Breast epithelium (tissue), 3 donors: ENCODE measurements at regions not wholly inside any gene's neighbourhood (a gene's known extent, or its start where the extent isn't known, plus 50 kb on each side); places are given as distances from the start of the nearest gene placed in this dataset.

ENCODE experiments used
- POLR2A ChIP-seq: fragments of 450-650 bp; IDR thresholded peaks from one replicate; pipeline ENCODE4 v1.6.1; 2016; ENCODE audit warnings: antibody characterized with exemption, mild to moderate bottlenecking, moderate library complexity
- TF ChIP-seq, protein P1 (sequence below), 3 donors: fragments of 450-650 bp; IDR thresholded peaks; one replicate each; pipeline ENCODE4 v1.5.1; 2016 to 2017; ENCODE audit warnings: antibody characterized with exemption in 3 of 3, mild to moderate bottlenecking in 3 of 3, moderate library complexity in 3 of 3

DNA sequence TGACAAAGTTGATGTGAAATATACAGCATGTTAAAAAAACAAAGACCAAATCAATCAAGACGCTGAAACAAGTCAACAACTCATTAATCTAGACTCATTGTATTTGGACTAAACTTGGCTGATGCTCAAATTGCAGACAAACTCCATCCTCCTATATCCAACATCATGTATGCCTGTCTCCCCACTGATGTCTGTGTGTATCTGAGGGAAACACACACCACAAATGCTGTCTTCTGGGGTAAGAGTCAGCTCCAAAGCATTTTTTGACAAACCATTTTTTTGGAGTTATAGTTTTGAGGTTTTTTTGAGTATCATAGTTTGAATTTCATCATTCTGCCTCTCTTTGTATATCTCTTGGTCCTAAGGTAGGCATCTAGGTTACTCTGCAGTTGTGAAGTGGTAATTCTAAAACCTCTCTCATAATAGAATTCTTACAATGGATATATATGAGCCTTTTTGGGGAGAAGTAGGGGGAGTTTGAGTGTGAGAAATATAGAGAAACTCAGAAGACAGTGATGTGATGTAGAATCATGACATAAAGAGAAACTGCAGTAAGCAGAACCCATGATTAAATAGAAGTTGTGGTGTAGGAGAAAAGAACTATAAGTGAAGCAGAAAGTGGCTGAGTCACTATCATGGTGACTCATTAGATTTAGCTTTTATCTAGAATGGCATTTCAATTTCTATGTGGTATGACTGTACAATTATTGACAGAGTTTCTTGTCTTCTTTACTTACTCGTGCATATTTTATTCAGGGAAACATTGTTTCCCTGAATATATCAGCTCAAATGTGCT is 1531.1 kb upstream of the LRRTM3 start:
- TF ChIP-seq, protein P1, sequence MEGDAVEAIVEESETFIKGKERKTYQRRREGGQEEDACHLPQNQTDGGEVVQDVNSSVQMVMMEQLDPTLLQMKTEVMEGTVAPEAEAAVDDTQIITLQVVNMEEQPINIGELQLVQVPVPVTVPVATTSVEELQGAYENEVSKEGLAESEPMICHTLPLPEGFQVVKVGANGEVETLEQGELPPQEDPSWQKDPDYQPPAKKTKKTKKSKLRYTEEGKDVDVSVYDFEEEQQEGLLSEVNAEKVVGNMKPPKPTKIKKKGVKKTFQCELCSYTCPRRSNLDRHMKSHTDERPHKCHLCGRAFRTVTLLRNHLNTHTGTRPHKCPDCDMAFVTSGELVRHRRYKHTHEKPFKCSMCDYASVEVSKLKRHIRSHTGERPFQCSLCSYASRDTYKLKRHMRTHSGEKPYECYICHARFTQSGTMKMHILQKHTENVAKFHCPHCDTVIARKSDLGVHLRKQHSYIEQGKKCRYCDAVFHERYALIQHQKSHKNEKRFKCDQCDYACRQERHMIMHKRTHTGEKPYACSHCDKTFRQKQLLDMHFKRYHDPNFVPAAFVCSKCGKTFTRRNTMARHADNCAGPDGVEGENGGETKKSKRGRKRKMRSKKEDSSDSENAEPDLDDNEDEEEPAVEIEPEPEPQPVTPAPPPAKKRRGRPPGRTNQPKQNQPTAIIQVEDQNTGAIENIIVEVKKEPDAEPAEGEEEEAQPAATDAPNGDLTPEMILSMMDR (IDR thresholded peaks at IDR 0.05): no peak
- no peak for TF ChIP-seq POLR2A
